ENCODE measurements at regions not wholly inside any gene's neighbourhood (a gene's known extent, or its start where the extent isn't known, plus 50 kb on each side); places are given as distances from the start of the nearest gene placed in this dataset.

GRCh38 chr11:21771097-21771496 is 421.8 kb upstream of the ANO5 start:
- CTCF ChIA-PET = no interaction called here
- WGBS (ENCODE audit: missing lambda C conversion rate) = 0% methylated on average over 1 of the region's 1 CpG
- TF ChIP-seq MAFK (IDR thresholded peaks at IDR 0.05; ENCODE audit: partially characterized antibody) (peak; percentile 50), ATOH8 (CRISPR knock-in tag; IDR thresholded peaks at IDR 0.05; ENCODE audit: low read depth) (no peak)
- Histone ChIP-seq H3K9me3 (no peaks in the 10 kb centered on the region), H3K4me1 (no peaks in the 10 kb centered on the region), H3K4me3 (no peak overlapping the region), H3K27ac (no peak overlapping the region), H3K4me2 (no peak overlapping the region)
- FAIRE-seq (no peak), DNase-seq (ENCODE audit: low read depth in 1 of 2, low spot score in 1 of 2) (no peak), ATAC-seq (no peak)
- POLR2A ChIA-PET = no interaction called here

- no peak overlapping the region for H3K4me2 ChIP-seq
- POLR2A ChIA-PET = no interaction called here
- H3K9me3 ChIP-seq = no peaks in the 10 kb centered on the region
- TF ChIP-seq ESRRA (IDR thresholded peaks at IDR 0.05; ENCODE audit: borderline replicate concordance, low read length) = no peak
- no peak for TF ChIP-seq EHF (CRISPR knock-in tag; IDR thresholded peaks at IDR 0.05)
- no peak for TF ChIP-seq NFE2L2 (conservative IDR thresholded peaks at IDR 0.05; ENCODE audit: low read length)
- TF ChIP-seq HEYL (CRISPR knock-in tag; IDR thresholded peaks at IDR 0.05) = no peak
- no peak overlapping the region for H3K4me3 ChIP-seq
- CTCF ChIA-PET = no interaction called here
- ATAC-seq (no peak), FAIRE-seq (no peak), DNase-seq (ENCODE audit: low read depth in 1 of 2, low spot score in 1 of 2) (no peak)
- WGBS (ENCODE audit: missing lambda C conversion rate) = 3% methylated on average over 2 of the region's 2 CpGs
- no peak overlapping the region for H3K27ac ChIP-seq
- H3K4me1 ChIP-seq = no peaks in the 10 kb centered on the region
These were observed 418.7 kb upstream of the ANO5 start for GRCh38 chr11:21774212-21774611.

- H3K4me1 ChIP-seq = no peaks in the 10 kb centered on the region
- no peak for FAIRE-seq
- TF ChIP-seq REST (IDR thresholded peaks at IDR 0.05) (no peak), NPAS2 (CRISPR knock-in tag; IDR thresholded peaks at IDR 0.05; ENCODE audit: borderline replicate concordance) (no peak), ELK1 (IDR thresholded peaks at IDR 0.05; ENCODE audit: low read depth, low read length) (no peak), CHD4 (IDR thresholded peaks at IDR 0.05; ENCODE audit: borderline replicate concordance) (no peak), MAZ (IDR thresholded peaks at IDR 0.05; ENCODE audit: borderline replicate concordance, low read depth, low read length) (no peak), BHLHE40 (IDR thresholded peaks at IDR 0.05; ENCODE audit: low read depth, low read length) (no peak), HOXB5 (CRISPR knock-in tag; IDR thresholded peaks at IDR 0.05) (no peak), FOSL2 (IDR thresholded peaks at IDR 0.05) (no peak), FOSL2 (CRISPR knock-in tag; IDR thresholded peaks at IDR 0.05) (no peak), SREBF2 (IDR thresholded peaks at IDR 0.05) (no peak), HES2 (IDR thresholded peaks at IDR 0.05) (no peak), EHF (CRISPR knock-in tag; IDR thresholded peaks at IDR 0.05) (no peak), RARB (CRISPR knock-in tag; IDR thresholded peaks at IDR 0.05) (no peak), MAX (IDR thresholded peaks at IDR 0.05) (no peak), SMC3 (IDR thresholded peaks at IDR 0.05) (no peak)
- no peaks in the 10 kb centered on the region for H3K9me3 ChIP-seq
- DNase-seq (ENCODE audit: low read depth in 1 of 2, low spot score in 1 of 2) = no peak
- H3K4me2 ChIP-seq = no peak overlapping the region
- H3K4me3 ChIP-seq = no peak overlapping the region
- ATAC-seq = no peak
- H3K27ac ChIP-seq = no peak overlapping the region
- ChIA-PET POLR2A (no interaction called here), CTCF (no interaction called here)
These were observed 417.0 kb upstream of the ANO5 start for GRCh38 chr11:21775911-21776310.

Measured in A549 (cell line).